ENCODE measurements at regions not wholly inside any gene's neighbourhood (a gene's known extent, or its start where the extent isn't known, plus 50 kb on each side); places are given as distances from the start of the nearest gene placed in this dataset.

GRCh38 chr7:25771491-25771890, 380.5 kb upstream of the NFE2L3 start:
- Histone ChIP-seq H3K27me3 (ENCODE audit: insufficient read depth, low read depth, low read length) (no peaks in the 10 kb centered on the region), H3K36me3 (ENCODE audit: insufficient read depth, low read length) (no peaks in the 10 kb centered on the region), H3K79me2 (replicated peaks; ENCODE audit: insufficient read depth, low read length) (no peaks in the 10 kb centered on the region), H4K20me1 (ENCODE audit: insufficient read depth) (no peaks in the 10 kb centered on the region), H3K4me2 (ENCODE audit: low read length) (no peak overlapping the region), H3K9me3 (ENCODE audit: low read length) (no peaks in the 10 kb centered on the region), H3F3A (ENCODE audit: insufficient read depth, low read length, poor library complexity, severe bottlenecking) (no peaks in the 10 kb centered on the region), H3K9ac (ENCODE audit: low read length) (no peak overlapping the region), H3K4me3 (ENCODE audit: low read length) (no peak overlapping the region), H2AFZ (ENCODE audit: low read depth, low read length) (no peak overlapping the region), H3K27ac (ENCODE audit: low read length) (no peak overlapping the region), H3K9me2 (ENCODE audit: insufficient read depth, low read length) (no peaks in the 10 kb centered on the region)
- no peak for TF ChIP-seq REST (IDR thresholded peaks at IDR 0.05; ENCODE audit: borderline replicate concordance)
- no peak for TF ChIP-seq SMC3 (conservative IDR thresholded peaks at IDR 0.05; ENCODE audit: poor library complexity)
- no peak for TF ChIP-seq CTCF (IDR thresholded peaks at IDR 0.05; ENCODE audit: poor library complexity, severe bottlenecking)
- no peak for TF ChIP-seq EP300 (conservative IDR thresholded peaks at IDR 0.05; ENCODE audit: poor library complexity, severe bottlenecking)
- TF ChIP-seq TAF1 (IDR thresholded peaks at IDR 0.05; ENCODE audit: low read depth): no peak
- TF ChIP-seq MXI1 (conservative IDR thresholded peaks at IDR 0.05; ENCODE audit: poor library complexity, severe bottlenecking): no peak
- TF ChIP-seq RAD21 (conservative IDR thresholded peaks at IDR 0.05): no peak
- no peak for TF ChIP-seq POLR2AphosphoS5 (IDR thresholded peaks at IDR 0.05)
- no peak for TF ChIP-seq EZH2 (IDR thresholded peaks at IDR 0.05; ENCODE audit: borderline replicate concordance, insufficient read depth, low read length, poor library complexity, severe bottlenecking)

- Histone ChIP-seq H3K36me3 (ENCODE audit: insufficient read depth, low read length) (no peaks in the 10 kb centered on the region), H3K27me3 (ENCODE audit: insufficient read depth, low read depth, low read length) (no peaks in the 10 kb centered on the region), H4K20me1 (ENCODE audit: insufficient read depth) (no peaks in the 10 kb centered on the region), H3K9me3 (ENCODE audit: low read length) (no peaks in the 10 kb centered on the region), H3K27ac (ENCODE audit: low read length) (no peak overlapping the region), H3K79me2 (replicated peaks; ENCODE audit: insufficient read depth, low read length) (no peaks in the 10 kb centered on the region), H3F3A (ENCODE audit: insufficient read depth, low read length, poor library complexity, severe bottlenecking) (no peaks in the 10 kb centered on the region), H2AFZ (ENCODE audit: low read depth, low read length) (no peak overlapping the region), H3K9me2 (ENCODE audit: insufficient read depth, low read length) (no peaks in the 10 kb centered on the region), H3K4me3 (ENCODE audit: low read length) (no peak overlapping the region), H3K9ac (ENCODE audit: low read length) (no peak overlapping the region), H3K4me2 (ENCODE audit: low read length) (no peak overlapping the region)
- TF ChIP-seq MXI1 (conservative IDR thresholded peaks at IDR 0.05; ENCODE audit: poor library complexity, severe bottlenecking): no peak
- no peak for TF ChIP-seq REST (IDR thresholded peaks at IDR 0.05; ENCODE audit: borderline replicate concordance)
- TF ChIP-seq POLR2AphosphoS5 (IDR thresholded peaks at IDR 0.05): no peak
- no peak for TF ChIP-seq TAF1 (IDR thresholded peaks at IDR 0.05; ENCODE audit: low read depth)
- no peak for TF ChIP-seq EZH2 (IDR thresholded peaks at IDR 0.05; ENCODE audit: borderline replicate concordance, insufficient read depth, low read length, poor library complexity, severe bottlenecking)
- TF ChIP-seq RAD21 (conservative IDR thresholded peaks at IDR 0.05): no peak
- no peak for TF ChIP-seq SMC3 (conservative IDR thresholded peaks at IDR 0.05; ENCODE audit: poor library complexity)
- TF ChIP-seq EP300 (conservative IDR thresholded peaks at IDR 0.05; ENCODE audit: poor library complexity, severe bottlenecking): no peak
- no peak for TF ChIP-seq CTCF (IDR thresholded peaks at IDR 0.05; ENCODE audit: poor library complexity, severe bottlenecking)
These were observed 379.2 kb upstream of the NFE2L3 start for GRCh38 chr7:25772802-25773201.

All from neural cell (in vitro differentiated cells).